DMS79 (cell line): ENCODE measurements at regions not wholly inside any gene's neighbourhood (a gene's known extent, or its start where the extent isn't known, plus 50 kb on each side); places are given as distances from the start of the nearest gene placed in this dataset.
"Not testable (repeated sequence)": the region's sequence is repeated elsewhere in the genome, so short reads cannot be mapped to it uniquely, and the experiment has no call there.

Experiments used
- DNase-seq: peaks from one replicate; lab custom pipeline; 2025; lab: John Stamatoyannopoulos, UW

- no peak for DNase-seq
Observed at GRCh38 chr1:187527346-187527745, 698.6 kb downstream of the PLA2G4A start.

GRCh38 chr1:187537936-187538335 is 709.2 kb downstream of the PLA2G4A start:
- no peak for DNase-seq

GRCh38 chr1:187549540-187549939 is 720.8 kb downstream of the PLA2G4A start:
- DNase-seq, result no peak

- no peak for DNase-seq
Observed at GRCh38 chr1:187551061-187551460, 722.3 kb downstream of the PLA2G4A start.

DNA sequence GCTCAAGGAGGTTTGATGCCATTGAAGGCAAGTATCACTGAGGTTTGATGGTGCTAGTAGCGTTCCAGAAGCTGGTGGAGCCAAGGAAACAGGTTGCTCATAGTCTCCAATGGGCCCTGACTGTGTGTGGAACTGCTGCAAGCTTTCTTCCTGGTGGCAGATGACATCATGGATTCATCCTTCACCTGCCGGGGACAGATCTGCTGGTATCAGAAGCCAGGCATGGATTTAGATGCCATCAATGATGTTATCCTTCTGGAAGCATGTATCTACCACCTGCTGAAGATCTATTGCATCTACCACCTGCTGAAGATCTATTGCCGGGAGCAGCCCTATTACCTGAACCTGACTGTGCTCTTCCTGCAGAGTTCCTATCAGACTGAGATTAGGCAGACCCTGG is 734.4 kb downstream of the PLA2G4A start:
- no peak for DNase-seq

DNA sequence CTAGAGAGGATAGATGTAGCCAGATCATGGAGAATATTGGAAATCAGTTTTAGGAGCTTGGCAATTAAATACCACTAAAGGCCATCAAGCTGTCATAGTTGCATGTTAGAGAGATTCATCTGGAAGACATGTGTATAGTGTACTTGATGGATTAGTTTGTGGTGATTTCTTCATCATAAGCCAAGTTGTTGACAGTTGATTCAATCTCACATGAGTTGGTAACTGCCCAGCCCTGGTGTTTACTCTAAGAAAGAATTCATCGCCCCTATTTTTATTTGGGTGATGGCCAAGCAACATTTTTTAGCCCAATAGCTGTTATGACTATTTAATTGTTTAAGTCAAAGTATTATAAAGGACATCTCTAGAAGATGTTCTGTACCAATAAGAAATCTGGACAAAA is 737.6 kb downstream of the PLA2G4A start:
- no peak for DNase-seq

DNA sequence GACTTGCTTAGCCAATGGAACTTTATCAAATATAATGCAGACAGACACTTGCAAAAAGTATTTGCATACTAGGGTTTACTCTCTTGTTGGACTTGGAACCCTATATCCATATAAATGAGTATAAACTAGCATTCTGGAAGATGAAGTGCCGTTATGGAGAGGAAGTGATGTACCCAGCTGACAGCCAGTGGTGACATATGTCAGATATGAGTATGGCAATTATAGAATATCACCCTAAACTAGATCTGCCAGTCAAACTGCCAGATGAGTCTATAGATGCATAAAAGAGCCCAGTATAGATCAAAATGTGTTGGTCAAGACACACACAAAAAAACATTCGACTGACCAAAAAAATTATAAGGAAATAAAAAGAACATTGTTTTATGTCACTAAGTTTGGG is 739.3 kb downstream of the PLA2G4A start:
- DNase-seq, result no peak

DNA sequence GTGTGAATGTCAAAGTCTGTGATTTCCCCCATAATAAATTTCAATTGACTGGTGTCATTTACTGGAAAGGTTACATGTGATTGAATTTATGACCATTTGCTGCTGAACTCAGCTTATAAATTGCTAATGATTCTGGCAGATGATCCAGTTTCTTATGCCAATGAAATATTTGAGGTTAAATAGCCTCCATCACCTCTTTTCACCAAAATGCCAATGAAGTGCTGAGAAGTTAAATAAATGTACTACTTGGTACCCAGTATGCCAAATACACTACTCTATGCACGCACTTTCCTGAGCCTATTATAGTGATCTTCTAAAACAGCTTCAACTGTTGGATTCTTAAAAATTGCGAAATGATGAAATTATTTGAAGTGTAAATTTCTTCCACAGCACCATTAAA is 741.4 kb downstream of the PLA2G4A start:
- no peak for DNase-seq

GRCh38 chr1:187577610-187578009 is 748.9 kb downstream of the PLA2G4A start:
- DNase-seq, result no peak

- no peak for DNase-seq
Observed at GRCh38 chr1:187588917-187589316, 760.2 kb downstream of the PLA2G4A start.

DNA sequence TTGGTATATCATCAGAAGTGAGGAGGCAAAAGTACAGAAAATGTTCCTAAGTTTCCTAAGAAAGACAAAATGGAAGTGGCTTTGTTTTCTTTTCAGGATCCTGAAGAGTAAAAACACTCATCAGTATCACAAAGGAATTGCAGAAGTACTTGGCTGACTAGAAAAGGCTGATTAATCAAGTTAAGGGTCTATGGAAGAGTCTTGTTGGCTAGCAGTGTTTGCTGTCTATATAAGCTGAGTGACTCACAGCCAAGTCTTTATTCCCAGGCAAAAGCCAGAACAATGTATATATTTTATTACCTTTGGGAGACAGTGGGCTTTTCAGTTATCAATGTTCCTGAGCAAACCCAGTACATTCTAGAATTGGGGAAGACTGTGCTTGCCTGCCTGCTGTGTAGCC is 777.0 kb downstream of the PLA2G4A start:
- DNase-seq, result no peak

- DNase-seq, result not testable (repeated sequence)
Observed at GRCh38 chr1:187615853-187616735, 787.3 kb downstream of the PLA2G4A start.

DNA sequence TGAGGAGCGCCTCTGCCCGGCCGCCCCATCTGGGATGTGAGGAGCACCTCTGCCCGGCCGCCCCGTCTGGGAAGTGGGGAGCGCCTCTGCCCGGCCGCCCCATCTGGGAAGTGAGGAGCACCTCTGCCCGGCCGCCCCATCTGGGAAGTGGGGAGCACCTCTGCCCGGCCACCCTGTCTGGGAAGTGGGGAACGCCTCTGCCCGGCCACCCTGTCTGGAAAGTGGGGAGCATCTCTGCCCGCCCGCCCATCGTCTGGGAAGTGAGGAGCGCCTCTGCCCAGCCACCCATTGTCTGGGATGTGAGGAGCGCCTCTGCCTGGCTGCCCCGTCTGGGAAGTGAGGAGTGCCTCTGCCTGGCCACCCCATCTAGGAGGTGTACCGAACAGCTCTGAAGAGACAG is 788.1 kb downstream of the PLA2G4A start:
- not testable (repeated sequence) for DNase-seq

DNA sequence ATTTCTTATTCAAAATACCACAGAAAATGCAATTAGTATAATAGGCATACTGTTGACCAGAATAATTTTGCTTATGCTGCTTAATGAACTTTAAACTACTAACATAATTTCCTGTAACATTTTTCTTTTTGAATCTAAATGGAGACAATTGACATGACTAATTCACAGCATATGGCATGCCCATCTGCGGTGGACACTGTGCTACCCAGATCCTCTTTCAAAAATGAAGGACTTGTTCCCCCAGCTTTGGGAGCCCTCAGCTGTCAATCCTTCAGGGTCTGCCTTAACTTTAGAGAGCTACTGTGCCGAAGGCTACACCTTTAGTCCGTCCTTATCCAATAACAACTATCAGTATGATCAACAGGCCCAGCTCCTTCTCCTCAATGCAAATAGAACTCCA is 789.0 kb downstream of the PLA2G4A start:
- DNase-seq, result no peak

- DNase-seq, result no peak
Observed at GRCh38 chr1:187619175-187619574, 790.4 kb downstream of the PLA2G4A start.

GRCh38 chr1:187621951-187622350 is 793.2 kb downstream of the PLA2G4A start:
- no peak for DNase-seq

GRCh38 chr1:187622545-187622944 is 793.8 kb downstream of the PLA2G4A start:
- no peak for DNase-seq

DNA sequence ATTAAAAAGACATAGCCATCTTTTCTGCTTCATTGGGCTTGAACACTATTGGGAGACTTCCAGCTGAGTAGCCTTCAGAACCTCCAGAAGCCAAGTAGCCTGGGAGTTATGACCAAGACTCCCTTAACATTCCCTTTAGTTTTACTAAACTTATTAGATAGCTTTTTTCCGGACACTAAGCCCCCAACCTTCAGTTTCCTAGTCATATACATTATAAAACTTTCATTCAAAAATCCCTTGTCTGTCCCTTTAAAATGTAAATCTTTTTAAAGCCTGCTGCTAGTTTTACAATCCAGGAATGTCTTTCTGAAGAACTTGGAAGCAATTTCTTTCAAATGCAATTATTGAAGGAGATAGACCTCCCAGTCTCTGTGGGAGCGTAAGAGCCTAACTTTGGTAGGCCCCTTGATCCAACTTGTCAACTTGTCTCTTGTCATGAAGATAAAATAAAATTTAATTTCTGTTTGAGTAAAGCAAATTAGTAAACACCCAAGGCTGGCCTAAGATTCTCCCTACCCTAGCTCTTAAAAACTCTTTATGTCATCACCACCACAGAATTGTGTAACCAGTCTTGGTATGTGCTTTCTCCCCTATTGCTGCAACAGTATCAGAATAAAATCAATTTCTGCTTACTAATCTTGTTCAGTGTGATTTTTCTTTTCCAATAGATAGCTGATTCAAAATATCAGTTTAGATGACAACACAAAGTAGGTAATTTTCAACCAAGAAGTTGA is 796.2 kb downstream of the PLA2G4A start:
- DNase-seq, result no peak

- no peak for DNase-seq
Observed at GRCh38 chr1:187626056-187626455, 797.3 kb downstream of the PLA2G4A start.

DNA sequence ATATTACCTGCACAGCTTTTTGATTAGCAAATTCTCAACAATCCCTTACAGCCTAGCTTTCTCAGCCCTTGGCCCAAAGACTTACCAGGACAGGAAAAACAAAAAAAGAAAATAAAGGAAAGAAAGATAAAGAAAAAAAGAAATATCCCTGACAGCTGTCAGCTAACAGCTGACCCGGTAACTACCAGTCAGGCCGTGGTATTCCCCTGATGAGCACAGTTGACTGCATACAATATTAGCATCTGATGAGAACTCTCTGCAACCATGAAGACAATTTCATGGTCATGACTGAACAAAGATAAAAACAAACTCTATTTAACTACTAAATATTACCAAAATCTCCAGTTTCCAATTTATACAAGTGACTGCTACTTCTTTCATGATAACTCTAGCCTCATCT is 798.8 kb downstream of the PLA2G4A start:
- DNase-seq, result no peak

GRCh38 chr1:187629075-187629474 is 800.3 kb downstream of the PLA2G4A start:
- DNase-seq, result no peak

DNA sequence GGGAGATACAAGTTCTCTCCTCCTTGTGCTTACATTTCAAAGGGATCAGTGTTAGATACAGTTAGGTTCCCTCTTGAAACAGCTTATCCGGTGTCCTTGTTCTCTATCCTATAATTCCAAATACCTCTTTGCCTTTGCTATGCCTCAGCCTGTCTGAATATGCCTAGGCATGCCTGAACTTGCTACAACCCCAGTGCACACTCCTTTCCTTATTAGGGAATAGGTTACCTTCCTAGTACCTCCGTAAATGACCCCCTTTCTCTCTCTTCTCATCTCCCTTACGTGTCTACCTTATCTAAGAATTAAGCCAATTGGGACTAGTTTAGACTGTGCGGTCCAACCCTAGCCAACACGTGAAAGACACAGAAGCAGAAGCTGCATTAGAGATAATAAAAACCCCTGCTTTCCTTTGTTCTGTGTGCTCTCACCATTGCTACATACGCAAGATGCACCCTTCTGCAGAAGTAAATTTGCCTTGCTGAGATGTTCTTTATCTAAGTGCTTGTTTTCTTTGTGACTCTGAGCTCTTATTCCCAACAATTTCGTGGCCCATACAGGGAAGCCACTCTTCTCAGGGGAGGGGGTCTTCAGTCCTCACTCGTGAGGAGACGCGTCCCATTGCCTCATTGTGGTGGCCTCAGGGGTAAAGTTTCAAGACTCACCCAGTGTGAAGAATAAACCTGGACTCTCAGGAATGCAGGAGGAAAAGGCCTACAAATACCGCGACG is 802.1 kb downstream of the PLA2G4A start:
- DNase-seq, result no peak

DNA sequence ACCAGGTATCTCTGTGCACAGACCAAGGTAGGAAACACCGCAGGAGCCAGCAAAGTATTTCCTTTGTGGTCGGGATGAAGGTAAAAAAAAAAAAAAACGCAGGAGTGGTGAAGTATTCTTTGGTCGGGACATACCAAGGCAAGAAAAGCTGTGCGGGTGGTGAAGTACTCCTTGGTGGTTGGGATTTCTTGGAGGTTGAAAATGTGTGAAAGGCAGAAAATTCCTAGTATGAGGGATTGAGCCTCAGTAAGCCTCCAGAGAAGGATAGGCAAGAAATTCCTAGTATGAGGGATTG is 802.6 kb downstream of the PLA2G4A start:
- DNase-seq, result no peak
